ENCODE measurements at regions not wholly inside any gene's neighbourhood (a gene's known extent, or its start where the extent isn't known, plus 50 kb on each side); places are given as distances from the start of the nearest gene placed in this dataset.
"Not testable (repeated sequence)": the region's sequence is repeated elsewhere in the genome, so short reads cannot be mapped to it uniquely, and the experiment has no call there.

- POLR2A ChIA-PET: interaction anchor here (0.5 to 1.4 kb wide), 3 partner anchors 11 to 108 kb away, joined by 3 read pairs; no protein-coding TSS in a partner anchor
- TF ChIP-seq CTCF (IDR thresholded peaks at IDR 0.05; ENCODE audit: unreplicated experiment): no peak
- no peaks in the 10 kb centered on the region for H3K27me3 Mint-ChIP-seq (ENCODE audit: insufficient read depth, unreplicated experiment)
- H3K4me1 Mint-ChIP-seq (ENCODE audit: insufficient read depth, unreplicated experiment): peaks cover 4% of the 10 kb centered on the region
- BruUV-seq (replicated peaks): no TSS peak
- intact Hi-C loops (cut with micrococcal nuclease): no loop called here
- DNase-seq (ENCODE audit: unreplicated experiment): no peak
- no peaks in the 10 kb centered on the region for H3K36me3 Mint-ChIP-seq (ENCODE audit: insufficient read depth, unreplicated experiment)
- CTCF ChIA-PET: interaction anchor here (0.6 to 1.0 kb wide), 5 partner anchors 43 to 849 kb away, joined by 3 read pairs; no protein-coding TSS in a partner anchor
- no peaks in the 10 kb centered on the region for H3K9me3 Mint-ChIP-seq (ENCODE audit: unreplicated experiment)
- H3K4me3 Mint-ChIP-seq (ENCODE audit: unreplicated experiment): no peak overlapping the region
- H3K27ac Mint-ChIP-seq (ENCODE audit: low read depth, unreplicated experiment): no peak overlapping the region
Measured at GRCh38 chr6:160883999-160884398, 107.6 kb upstream of the MAP3K4 start.

- H3K4me1 Mint-ChIP-seq (ENCODE audit: insufficient read depth, unreplicated experiment); H3K9me3 Mint-ChIP-seq (ENCODE audit: unreplicated experiment); BruUV-seq (replicated peaks); H3K27me3 Mint-ChIP-seq (ENCODE audit: insufficient read depth, unreplicated experiment); DNase-seq (ENCODE audit: unreplicated experiment); intact Hi-C loops (cut with micrococcal nuclease); H3K36me3 Mint-ChIP-seq (ENCODE audit: insufficient read depth, unreplicated experiment); H3K27ac Mint-ChIP-seq (ENCODE audit: low read depth, unreplicated experiment); H3K4me3 Mint-ChIP-seq (ENCODE audit: unreplicated experiment): not testable (repeated sequence)
- ChIA-PET POLR2A (interaction anchor here (0.6 to 1.0 kb wide), 3 partner anchors 13 to 159 kb away, joined by 3 read pairs; no protein-coding TSS in a partner anchor), CTCF (interaction anchor here (0.6 kb wide), 1 partner anchor 28 kb away, joined by 3 read pairs; no protein-coding TSS in a partner anchor)
Measured at GRCh38 chr6:160889148-160889547, 102.4 kb upstream of the MAP3K4 start.

GRCh38 chr6:160891690-160892089 lies 99.9 kb upstream of the MAP3K4 start:
- ChIA-PET POLR2A (interaction anchor here (0.6 to 1.7 kb wide), 3 partner anchors 9 to 362 kb away, joined by 3 to 6 read pairs (median 3); no protein-coding TSS in a partner anchor), CTCF (interaction anchor here (0.6 kb wide), 1 partner anchor 227 kb away, joined by 4 read pairs; no protein-coding TSS in a partner anchor)
- H3K4me3 Mint-ChIP-seq (ENCODE audit: unreplicated experiment): no peak overlapping the region
- no TSS peak for BruUV-seq (replicated peaks)
- DNase-seq (ENCODE audit: unreplicated experiment): peak; percentile 28
- peak overlapping the region; percentile 95 for H3K27ac Mint-ChIP-seq (ENCODE audit: low read depth, unreplicated experiment)
- H3K27me3 Mint-ChIP-seq (ENCODE audit: insufficient read depth, unreplicated experiment): no peaks in the 10 kb centered on the region
- H3K4me1 Mint-ChIP-seq (ENCODE audit: insufficient read depth, unreplicated experiment): peaks cover 10% of the 10 kb centered on the region
- no peaks in the 10 kb centered on the region for H3K9me3 Mint-ChIP-seq (ENCODE audit: unreplicated experiment)
- no peaks in the 10 kb centered on the region for H3K36me3 Mint-ChIP-seq (ENCODE audit: insufficient read depth, unreplicated experiment)
- TF ChIP-seq CTCF (IDR thresholded peaks at IDR 0.05; ENCODE audit: unreplicated experiment): no peak
- intact Hi-C loops (cut with micrococcal nuclease): no loop called here

- Mint-ChIP-seq H3K27me3 (ENCODE audit: insufficient read depth, unreplicated experiment) (no peaks in the 10 kb centered on the region), H3K4me1 (ENCODE audit: insufficient read depth, unreplicated experiment) (peaks cover 10% of the 10 kb centered on the region), H3K36me3 (ENCODE audit: insufficient read depth, unreplicated experiment) (no peaks in the 10 kb centered on the region), H3K4me3 (ENCODE audit: unreplicated experiment) (no peak overlapping the region), H3K27ac (ENCODE audit: low read depth, unreplicated experiment) (no peak overlapping the region), H3K9me3 (ENCODE audit: unreplicated experiment) (no peaks in the 10 kb centered on the region)
- ChIA-PET CTCF (interaction anchor here (0.5 to 1.1 kb wide), 2 partner anchors 8 to 476 kb away, joined by 3 to 7 read pairs; no protein-coding TSS in a partner anchor), POLR2A (interaction anchor here (0.6 to 1.4 kb wide), 3 partner anchors 10 to 64 kb away, joined by 3 to 4 read pairs (median 3); no protein-coding TSS in a partner anchor)
- no peak for TF ChIP-seq CTCF (IDR thresholded peaks at IDR 0.05; ENCODE audit: unreplicated experiment)
- intact Hi-C loops (cut with micrococcal nuclease): no loop called here
- peak; percentile 46 for DNase-seq (ENCODE audit: unreplicated experiment)
- BruUV-seq (replicated peaks): no TSS peak
Measured at GRCh38 chr6:160895562-160895961, 96.0 kb upstream of the MAP3K4 start.

Measured in MCF 10A (cell line).